IMR-90 (cell line): ENCODE measurements at regions not wholly inside any gene's neighbourhood (a gene's known extent, or its start where the extent isn't known, plus 50 kb on each side); places are given as distances from the start of the nearest gene placed in this dataset.
"Not testable (repeated sequence)": the region's sequence is repeated elsewhere in the genome, so short reads cannot be mapped to it uniquely, and the experiment has no call there.

Experiments
- ATAC-seq: fragments of 200-7000 bp; cut with Tn5 transposase; 2 replicates; pipeline ENCODE4 v1.9.1; 2020; ENCODE audit warnings: low read depth, mild to moderate bottlenecking, moderate library complexity
- BruUV-seq: library from RNA; stranded (reverse); fragments of 400-500 nt; replicated peaks from 2 replicates; lab custom pipeline; 2021; lab: Mats Ljungman, UMichigan
- CTCF ChIA-PET: fragments of 300-600 bp; formaldehyde crosslinking; extraction: SDS; loops from one replicate; lab custom pipeline; 2021; ENCODE audit warnings: antibody characterized with exemption; lab: Yijun Ruan, JAX
- POLR2A ChIA-PET: fragments of 300-600 bp; sonication (Branson Sonifier 250); formaldehyde crosslinking; loops from one replicate; lab custom pipeline; 2022; ENCODE audit warnings: antibody characterized with exemption; ENCODE audit not compliant: unreplicated experiment; lab: Charles Lee
- DNase-seq: peaks from one replicate; pipeline ENCODE4 v3.0.0; 2013
- H2AFZ ChIP-seq: replicated peaks from 2 replicates; pipeline ENCODE3; 2013; ENCODE audit warnings: low read length, mild to moderate bottlenecking; ENCODE audit not compliant: poor library complexity
- H2AK5ac ChIP-seq: 2 replicates; pipeline ENCODE4 v1.6.1; 2013; ENCODE audit warnings: low read depth, low read length, inconsistent platforms
- H2AK9ac ChIP-seq: replicated peaks from 2 replicates; pipeline ENCODE3; 2013; ENCODE audit warnings: mild to moderate bottlenecking, low read depth, low read length, moderate library complexity; ENCODE audit not compliant: poor library complexity
- H2BK120ac ChIP-seq: 2 replicates; pipeline ENCODE4 v1.6.1; 2013; ENCODE audit warnings: low read depth, low read length, inconsistent platforms
- H2BK15ac ChIP-seq: 3 replicates; pipeline ENCODE4 v1.6.1; 2013; ENCODE audit warnings: low read depth, low read length, inconsistent platforms
- H2BK20ac ChIP-seq: 2 replicates; pipeline ENCODE4 v1.6.1; 2013; ENCODE audit warnings: low read depth, mild to moderate bottlenecking, inconsistent platforms, low read length, moderate library complexity
- H2BK5ac ChIP-seq: 2 replicates; pipeline ENCODE4 v1.6.1; 2013; ENCODE audit warnings: mild to moderate bottlenecking, low read depth, low read length, inconsistent platforms; ENCODE audit not compliant: poor library complexity, severe bottlenecking
- H3K14ac ChIP-seq: replicated peaks from 2 replicates; pipeline ENCODE4 v1.6.1; 2013; ENCODE audit warnings: low read depth, low read length, inconsistent platforms
- H3K18ac ChIP-seq: 2 replicates; pipeline ENCODE4 v1.6.1; 2013; ENCODE audit warnings: low read depth, low read length, control low read depth
- H3K23ac ChIP-seq: 2 replicates; pipeline ENCODE4 v1.6.1; 2013; ENCODE audit warnings: low read depth, low read length, inconsistent platforms
- H3K27ac ChIP-seq: 2 replicates; pipeline ENCODE4 v1.5.1; 2013; ENCODE audit warnings: mild to moderate bottlenecking, control low read depth, low read length; ENCODE audit not compliant: insufficient read depth
- H3K27me3 ChIP-seq: 2 replicates; pipeline ENCODE4 v1.6.1; 2013; ENCODE audit warnings: low read length; ENCODE audit not compliant: control insufficient read depth, insufficient read depth
- H3K36me3 ChIP-seq: 2 replicates; pipeline ENCODE4 v1.6.1; 2013; ENCODE audit warnings: low read length, mixed read lengths; ENCODE audit not compliant: control insufficient read depth, insufficient read depth
- H3K4ac ChIP-seq: 2 replicates; pipeline ENCODE4 v1.6.1; 2013; ENCODE audit warnings: low read depth, low read length, inconsistent platforms
- H3K4me1 ChIP-seq: 2 replicates; pipeline ENCODE4 v1.6.1; 2013; ENCODE audit warnings: low read length, mixed read lengths; ENCODE audit not compliant: control insufficient read depth, insufficient read depth
- H3K4me2 ChIP-seq: 2 replicates; pipeline ENCODE4 v1.6.1; 2013; ENCODE audit warnings: low read depth, mild to moderate bottlenecking, control low read depth, low read length, moderate library complexity
- H3K4me3 ChIP-seq: 2 replicates; pipeline ENCODE4 v1.5.1; 2013; ENCODE audit warnings: low read depth, mild to moderate bottlenecking, control low read depth, low read length, moderate library complexity; ENCODE audit not compliant: insufficient read depth
- H3K56ac ChIP-seq: 2 replicates; pipeline ENCODE4 v1.6.1; 2013; ENCODE audit warnings: low read length, inconsistent platforms; ENCODE audit not compliant: insufficient read depth; ENCODE audit errors: extremely low read depth
- H3K79me1 ChIP-seq, 2 experiments: 2 replicates each; pipeline ENCODE4 v1.6.1; 2013; ENCODE audit warnings: low read length in 2 of 2, inconsistent platforms in 1 of 2, low read depth in 1 of 2
- H3K9ac ChIP-seq: 2 replicates; pipeline ENCODE4 v1.6.1; 2013; ENCODE audit warnings: low read depth, low read length, control low read depth
- H3K9me1 ChIP-seq: 2 replicates; pipeline ENCODE4 v1.6.1; 2013; ENCODE audit warnings: low read length, inconsistent platforms; ENCODE audit not compliant: insufficient read depth
- H3K9me3 ChIP-seq: 2 replicates; pipeline ENCODE4 v1.6.1; 2013; ENCODE audit warnings: low read length; ENCODE audit not compliant: control insufficient read depth, insufficient read depth
- H4K20me1 ChIP-seq: 2 replicates; pipeline ENCODE4 v1.6.1; 2013; ENCODE audit warnings: low read length, inconsistent platforms; ENCODE audit not compliant: insufficient read depth
- H4K5ac ChIP-seq: 2 replicates; pipeline ENCODE4 v1.6.1; 2013; ENCODE audit warnings: mild to moderate bottlenecking, low read depth, low read length, control low read depth
- H4K8ac ChIP-seq, 2 experiments: 2 replicates each; pipeline ENCODE4 v1.6.1; 2013; ENCODE audit warnings: low read depth in 2 of 2, low read length in 2 of 2, control low read depth in 1 of 2, inconsistent platforms in 1 of 2
- H4K91ac ChIP-seq: 2 replicates; pipeline ENCODE4 v1.6.1; 2013; ENCODE audit warnings: low read depth, low read length, inconsistent platforms; ENCODE audit not compliant: insufficient read depth
- WGBS, 2 experiments: methylation state at CpG; one replicate each; pipeline versions ENCODE4 v1.1.5 to v1.1.7; 2013; ENCODE audit warnings: missing lambda C conversion rate in 2 of 2; ENCODE audit not compliant: insufficient read length in 1 of 2; ENCODE audit errors: extremely low coverage in 2 of 2; 5-methylcytosine and 5-hydroxymethylcytosine counted together
- dilution Hi-C: fragments of 300-500 bp; cut with HindIII; formaldehyde crosslinking; loops from one replicate; pipeline ENCODE4 v1.14.3; 2018; ENCODE audit warnings: low sequenced_read_pairs; ENCODE audit not compliant: unreplicated experiment
- in situ Hi-C: fragments of 300-500 bp; cut with MboI; formaldehyde crosslinking; loops from 3 replicates; pipeline ENCODE4 v1.14.3; 2019; ENCODE audit warnings: low sequenced_read_pairs, inconsistent platforms, mixed read lengths
- intact Hi-C: fragments of 100-400 bp; cut with micrococcal nuclease; formaldehyde crosslinking; loops from 2 replicates; pipeline ENCODE4 v1.10.0; 2022

DNA sequence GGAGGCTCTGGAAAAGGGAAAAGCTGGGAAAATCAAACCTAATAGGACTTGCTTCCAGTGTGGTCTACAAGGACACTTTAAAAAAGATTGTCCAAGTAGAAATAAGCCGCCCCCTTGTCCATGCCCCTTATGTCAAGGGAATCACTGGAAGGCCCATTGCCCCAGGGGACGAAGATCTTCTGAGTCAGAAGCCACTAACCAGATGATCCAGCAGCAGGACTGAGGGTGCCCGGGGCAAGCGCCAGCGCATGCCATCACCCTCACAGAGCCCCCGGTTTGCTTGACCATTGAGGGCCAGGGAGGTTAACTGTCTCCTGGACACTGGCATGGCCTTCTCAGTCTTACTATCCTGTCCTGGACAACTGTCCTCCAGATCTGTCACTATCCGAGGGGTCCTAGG lies 164.9 kb upstream of the GCFC2 start:
- H3K27me3 ChIP-seq, H3K27ac ChIP-seq, intact Hi-C loops, H3K9ac ChIP-seq, DNase-seq, H3K4me3 ChIP-seq, H4K20me1 ChIP-seq, H3K4me1 ChIP-seq, BruUV-seq, in situ Hi-C loops, CTCF ChIA-PET, POLR2A ChIA-PET, H3K9me1 ChIP-seq, H3K4me2 ChIP-seq, H2BK5ac ChIP-seq, H3K18ac ChIP-seq, H2BK15ac ChIP-seq, H3K36me3 ChIP-seq, H3K79me1 ChIP-seq, H4K5ac ChIP-seq, ATAC-seq, H2AK5ac ChIP-seq, dilution Hi-C loops, H3K23ac ChIP-seq, H4K91ac ChIP-seq, H3K9me3 ChIP-seq, H3K4ac ChIP-seq, H2BK120ac ChIP-seq, H3K14ac ChIP-seq, H2BK20ac ChIP-seq, H2AK9ac ChIP-seq, H3K56ac ChIP-seq, H4K8ac ChIP-seq, H2AFZ ChIP-seq: not testable (repeated sequence)
- 80% methylated on average over 1 of the region's 7 CpGs; no CpG with 5 or more reads in 1 of the 2 experiments for WGBS, 2 experiments

DNA sequence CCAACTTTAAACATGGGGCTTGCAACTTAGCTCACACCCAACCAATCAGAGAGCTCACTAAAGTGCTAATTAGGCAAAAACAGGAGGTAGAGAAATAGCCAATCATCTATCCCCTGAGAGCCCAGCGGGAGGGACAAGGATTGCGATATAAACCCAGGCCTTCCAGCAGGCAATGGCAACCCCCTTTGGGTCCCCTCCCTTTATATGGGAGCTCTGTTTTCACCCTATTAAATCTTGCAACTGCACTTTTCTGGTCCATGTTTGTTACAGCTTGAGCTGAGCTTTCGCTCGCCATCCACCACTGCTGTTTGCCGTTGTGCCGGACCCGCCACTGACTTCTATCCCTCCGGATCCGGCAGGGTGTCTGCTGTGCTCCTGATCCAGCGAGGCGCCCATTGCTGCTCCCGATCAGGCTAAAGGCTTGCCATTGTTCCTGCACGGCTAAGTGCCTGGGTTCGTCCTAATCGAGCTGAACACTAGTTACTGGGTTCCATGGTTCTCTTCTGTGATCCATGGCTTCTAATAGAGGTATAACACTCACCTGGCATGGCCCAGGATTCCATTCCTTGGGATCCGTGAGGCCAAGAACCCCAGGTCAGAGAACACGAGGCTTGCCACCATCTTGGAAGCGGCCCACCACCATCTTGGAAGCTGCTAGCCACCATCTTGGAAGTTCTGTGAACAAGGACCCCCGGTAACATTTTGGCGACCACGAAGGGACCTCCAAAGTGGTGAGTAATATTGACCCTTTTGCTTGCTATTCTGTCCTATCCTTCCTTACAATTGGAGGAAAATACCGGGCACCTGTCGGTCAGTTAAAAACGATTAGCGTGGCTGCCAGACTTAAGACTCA lies 161.3 kb upstream of the GCFC2 start:
- H2BK15ac ChIP-seq, H3K9ac ChIP-seq, H2BK120ac ChIP-seq, H3K36me3 ChIP-seq, H2BK20ac ChIP-seq, H3K27me3 ChIP-seq, H3K23ac ChIP-seq, H2AFZ ChIP-seq, H4K5ac ChIP-seq, H4K91ac ChIP-seq, intact Hi-C loops, H3K9me1 ChIP-seq, H4K8ac ChIP-seq, DNase-seq, H3K9me3 ChIP-seq, CTCF ChIA-PET, H4K20me1 ChIP-seq, H3K14ac ChIP-seq, H3K4me2 ChIP-seq, H3K27ac ChIP-seq, in situ Hi-C loops, H3K4me3 ChIP-seq, H3K56ac ChIP-seq, H3K4ac ChIP-seq, H2AK5ac ChIP-seq, POLR2A ChIA-PET, BruUV-seq, H2AK9ac ChIP-seq, H2BK5ac ChIP-seq, H3K4me1 ChIP-seq, dilution Hi-C loops, ATAC-seq, H3K18ac ChIP-seq, H3K79me1 ChIP-seq: not testable (repeated sequence)
- WGBS, 2 experiments: 97% methylated on average over 6 of the region's 25 CpGs; no CpG with 5 or more reads in 1 of the 2 experiments
